ENCODE measurements at regions not wholly inside any gene's neighbourhood (a gene's known extent, or its start where the extent isn't known, plus 50 kb on each side); places are given as distances from the start of the nearest gene placed in this dataset.

DNA sequence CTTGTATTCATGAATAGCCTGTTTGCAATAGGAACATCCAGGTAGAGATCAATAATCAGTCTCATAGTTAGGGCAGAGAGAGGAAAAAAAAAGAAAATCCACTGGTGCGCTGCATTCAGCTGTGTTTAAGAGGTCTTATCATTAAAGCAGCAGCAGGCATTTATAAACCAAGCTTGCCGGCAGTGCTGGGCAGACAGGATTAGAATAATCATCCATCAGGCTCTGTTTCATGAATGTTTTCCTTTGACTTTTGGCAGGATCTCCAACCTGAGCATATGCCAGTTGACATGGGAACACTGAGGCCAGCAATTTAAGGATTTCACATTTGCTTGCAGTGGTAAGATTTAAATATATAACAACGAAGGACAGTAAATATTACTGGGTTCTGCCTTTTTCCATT is 305.2 kb upstream of the SEMA6D start:
- TF ChIP-seq, protein P1, sequence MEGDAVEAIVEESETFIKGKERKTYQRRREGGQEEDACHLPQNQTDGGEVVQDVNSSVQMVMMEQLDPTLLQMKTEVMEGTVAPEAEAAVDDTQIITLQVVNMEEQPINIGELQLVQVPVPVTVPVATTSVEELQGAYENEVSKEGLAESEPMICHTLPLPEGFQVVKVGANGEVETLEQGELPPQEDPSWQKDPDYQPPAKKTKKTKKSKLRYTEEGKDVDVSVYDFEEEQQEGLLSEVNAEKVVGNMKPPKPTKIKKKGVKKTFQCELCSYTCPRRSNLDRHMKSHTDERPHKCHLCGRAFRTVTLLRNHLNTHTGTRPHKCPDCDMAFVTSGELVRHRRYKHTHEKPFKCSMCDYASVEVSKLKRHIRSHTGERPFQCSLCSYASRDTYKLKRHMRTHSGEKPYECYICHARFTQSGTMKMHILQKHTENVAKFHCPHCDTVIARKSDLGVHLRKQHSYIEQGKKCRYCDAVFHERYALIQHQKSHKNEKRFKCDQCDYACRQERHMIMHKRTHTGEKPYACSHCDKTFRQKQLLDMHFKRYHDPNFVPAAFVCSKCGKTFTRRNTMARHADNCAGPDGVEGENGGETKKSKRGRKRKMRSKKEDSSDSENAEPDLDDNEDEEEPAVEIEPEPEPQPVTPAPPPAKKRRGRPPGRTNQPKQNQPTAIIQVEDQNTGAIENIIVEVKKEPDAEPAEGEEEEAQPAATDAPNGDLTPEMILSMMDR (conservative IDR thresholded peaks at IDR 0.05; ENCODE audit: low read depth, low read length) = no peak
- no peak for TF ChIP-seq EZH2 (IDR thresholded peaks at IDR 0.05; ENCODE audit: borderline replicate concordance, low read depth, low read length, poor library complexity, severe bottlenecking)
